Fibroblast of peridontal ligament (primary cell): ENCODE measurements at regions not wholly inside any gene's neighbourhood (a gene's known extent, or its start where the extent isn't known, plus 50 kb on each side); places are given as distances from the start of the nearest gene placed in this dataset.
A peak's percentile ranks its signal among the peaks of the same experiment; 100 is the strongest.
"Not testable (repeated sequence)": the region's sequence is repeated elsewhere in the genome, so short reads cannot be mapped to it uniquely, and the experiment has no call there.

ENCODE experiments used
- DNase-seq: peaks from one replicate; pipeline ENCODE4 v3.0.0-alpha.2; 2010; ENCODE audit errors: extremely low read depth

GRCh38 chr12:40172879-40173278 lies 51.9 kb upstream of the LRRK2 start:
- DNase-seq = no peak

DNA sequence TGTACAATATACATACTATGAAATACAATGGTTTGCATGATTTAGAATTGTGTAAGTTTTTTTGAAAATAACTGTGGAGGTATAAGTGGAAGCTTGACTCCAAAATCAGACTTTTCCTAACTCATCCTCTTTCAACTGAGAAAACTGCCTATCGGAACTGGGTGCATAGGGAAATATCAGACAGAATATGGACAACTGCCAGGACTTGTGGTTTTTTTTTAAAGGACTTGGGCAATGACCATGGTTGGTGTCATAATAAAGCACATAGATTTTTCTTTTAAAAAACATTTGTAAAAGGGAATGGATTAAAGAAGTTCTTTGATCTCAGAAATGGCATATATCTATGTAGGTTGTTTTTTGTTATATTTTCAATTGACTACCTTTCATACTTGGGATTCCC lies 53.3 kb upstream of the LRRK2 start:
- peak; percentile 48 for DNase-seq

DNA sequence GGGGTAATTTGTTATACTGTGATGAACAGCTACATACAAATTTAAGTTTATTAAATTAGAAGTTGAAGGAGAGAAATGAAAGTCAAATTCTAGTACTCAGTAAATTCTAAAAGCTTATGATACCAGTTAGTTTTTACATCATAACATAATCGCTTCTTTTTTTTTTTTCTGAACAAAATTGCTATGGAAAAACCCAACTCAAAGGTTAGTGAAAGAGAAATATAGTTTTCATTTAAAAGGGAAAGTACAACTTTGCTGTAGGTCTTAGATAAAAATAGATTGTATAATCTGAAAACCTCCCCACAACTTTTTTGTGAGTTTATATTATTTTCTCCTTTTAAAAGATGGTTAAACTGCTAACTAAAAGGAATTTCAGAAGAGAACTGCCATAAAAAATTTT lies 53.7 kb upstream of the LRRK2 start:
- DNase-seq = no peak

- no peak for DNase-seq
Measured at GRCh38 chr12:40170593-40170992, 54.2 kb upstream of the LRRK2 start.

- no peak for DNase-seq
Measured at GRCh38 chr12:40168868-40169267, 55.9 kb upstream of the LRRK2 start.

- not testable (repeated sequence) for DNase-seq
Measured at GRCh38 chr12:40168419-40168818, 56.4 kb upstream of the LRRK2 start.

GRCh38 chr12:40168001-40168400 lies 56.8 kb upstream of the LRRK2 start:
- no peak for DNase-seq

GRCh38 chr12:40165179-40165578 lies 59.3 kb upstream of the SLC2A13 start:
- no peak for DNase-seq

DNA sequence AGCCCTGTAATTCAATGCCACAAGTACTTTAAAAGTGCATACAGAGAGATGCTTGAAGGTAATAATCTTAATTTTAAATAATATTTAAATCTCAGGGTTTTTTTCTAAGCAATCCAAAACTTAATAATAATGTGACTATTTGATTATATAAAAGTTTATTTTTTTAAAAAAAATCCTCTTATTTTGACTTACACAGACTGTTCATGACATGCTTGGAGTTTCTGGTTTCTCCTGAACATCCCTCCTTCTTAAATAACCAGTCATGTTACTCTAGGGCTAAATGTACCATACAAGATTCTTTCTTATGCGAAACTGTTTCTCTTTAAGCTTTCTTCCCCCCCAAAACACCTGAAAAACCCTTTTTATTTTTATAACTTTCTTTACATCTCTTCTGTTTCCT lies 58.2 kb upstream of the SLC2A13 start:
- DNase-seq = no peak

- no peak for DNase-seq
Measured at GRCh38 chr12:40162033-40162432, 56.2 kb upstream of the SLC2A13 start.

- peak; percentile 12 for DNase-seq
Measured at GRCh38 chr12:40158592-40159111, 52.8 kb upstream of the SLC2A13 start.

DNA sequence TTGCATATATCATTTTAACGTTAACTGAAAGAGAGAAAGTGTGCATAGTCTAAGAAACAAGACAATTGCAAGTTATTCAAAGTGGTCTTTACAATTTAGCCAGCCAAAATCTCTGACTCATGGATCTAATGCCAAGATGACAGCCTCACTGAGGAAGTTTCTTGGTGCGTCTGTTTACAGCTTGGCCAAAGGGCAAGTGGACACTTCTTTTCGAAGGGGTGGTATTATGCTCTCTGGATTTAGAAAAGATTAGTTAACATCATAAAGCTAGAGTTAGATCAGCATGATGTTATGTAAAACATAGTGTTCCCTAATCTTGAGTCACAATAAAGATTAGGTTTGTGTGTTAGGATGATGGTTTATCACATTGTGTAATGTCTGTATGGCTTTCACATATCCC lies 51.5 kb upstream of the SLC2A13 start:
- DNase-seq = no peak

GRCh38 chr12:40156021-40156764 lies 50.3 kb upstream of the SLC2A13 start:
- DNase-seq = peak; percentile 16
